GM18507 (cell line): ENCODE measurements at regions not wholly inside any gene's neighbourhood (a gene's known extent, or its start where the extent isn't known, plus 50 kb on each side); places are given as distances from the start of the nearest gene placed in this dataset.
"Not testable (repeated sequence)": the region's sequence is repeated elsewhere in the genome, so short reads cannot be mapped to it uniquely, and the experiment has no call there.

ENCODE experiments used
- DNase-seq: peaks from one replicate; pipeline ENCODE4 v3.0.0; 2011; ENCODE audit warnings: low read depth; ENCODE audit not compliant: insufficient read length; ENCODE audit errors: extremely low spot score
- FAIRE-seq: peaks from 2 replicates; lab custom pipeline; 2011; peaks lifted over from hg19 to GRCh38; lab: Jason Lieb, UNC

- no peak for FAIRE-seq
- DNase-seq, result no peak
These were observed 80.8 kb downstream of the C21orf91 start for GRCh38 chr21:17738176-17738953.

- FAIRE-seq, result no peak
These were observed 83.1 kb downstream of the C21orf91 start for GRCh38 chr21:17736072-17736471.

GRCh38 chr21:17733209-17733608 lies 85.9 kb downstream of the C21orf91 start:
- FAIRE-seq, result no peak
- DNase-seq, result no peak

More at GRCh38 chr21:17736072-17736471, 83.1 kb downstream of the C21orf91 start:
- DNase-seq, result no peak

GRCh38 chr21:17732306-17732705 lies 86.8 kb downstream of the C21orf91 start:
- FAIRE-seq, result no peak
- DNase-seq, result no peak

GRCh38 chr21:17731554-17731953 lies 87.6 kb downstream of the C21orf91 start:
- FAIRE-seq, result no peak
- DNase-seq, result no peak

GRCh38 chr21:17730782-17731181 lies 88.4 kb downstream of the C21orf91 start:
- DNase-seq (no peak), FAIRE-seq (no peak)

- no peak for FAIRE-seq
- no peak for DNase-seq
These were observed 89.7 kb downstream of the C21orf91 start for GRCh38 chr21:17729455-17729854.

GRCh38 chr21:17727361-17727760 lies 91.8 kb downstream of the C21orf91 start:
- FAIRE-seq, result no peak

GRCh38 chr21:17726047-17726829 lies 92.9 kb downstream of the C21orf91 start:
- FAIRE-seq (no peak), DNase-seq (no peak)

More at GRCh38 chr21:17727361-17727760, 91.8 kb downstream of the C21orf91 start:
- no peak for DNase-seq

- no peak for DNase-seq
- no peak for FAIRE-seq
These were observed 93.8 kb downstream of the C21orf91 start for GRCh38 chr21:17725339-17725738.

- DNase-seq, result no peak
- no peak for FAIRE-seq
These were observed 100.2 kb upstream of the BTG3 start for GRCh38 chr21:17712887-17713286.

GRCh38 chr21:17711896-17712295 lies 99.2 kb upstream of the BTG3 start:
- DNase-seq (no peak), FAIRE-seq (no peak)

GRCh38 chr21:17709266-17709611 lies 96.5 kb upstream of the BTG3 start:
- FAIRE-seq (peak; percentile 75), DNase-seq (no peak)

GRCh38 chr21:17708522-17709265 lies 96.0 kb upstream of the BTG3 start:
- DNase-seq (no peak), FAIRE-seq (no peak)

- DNase-seq (no peak), FAIRE-seq (no peak)
These were observed 87.0 kb upstream of the BTG3 start for GRCh38 chr21:17699524-17700189.

GRCh38 chr21:17697473-17697872 lies 84.8 kb upstream of the BTG3 start:
- DNase-seq (no peak), FAIRE-seq (no peak)

- FAIRE-seq, DNase-seq: not testable (repeated sequence)
These were observed 81.7 kb upstream of the BTG3 start for GRCh38 chr21:17694416-17694815.

GRCh38 chr21:17693801-17694200 lies 81.1 kb upstream of the BTG3 start:
- FAIRE-seq (no peak), DNase-seq (no peak)

GRCh38 chr21:17690078-17690494 lies 77.4 kb upstream of the BTG3 start:
- DNase-seq (no peak), FAIRE-seq (no peak)
